MM.1S (cell line): ENCODE measurements at regions not wholly inside any gene's neighbourhood (a gene's known extent, or its start where the extent isn't known, plus 50 kb on each side); places are given as distances from the start of the nearest gene placed in this dataset.

ENCODE experiments used
- DNase-seq: peaks from one replicate; pipeline ENCODE4 v3.0.0-alpha.2; 2015
- H2AFZ ChIP-seq: fragments of 300-600 bp; sonication (generic); 2 replicates; pipeline ENCODE4 v1.6.0; 2016; ENCODE audit warnings: antibody characterized with exemption, low read length
- H3F3A ChIP-seq: fragments of 300-600 bp; sonication (generic); 2 replicates; pipeline ENCODE4 v1.6.1; 2016; ENCODE audit warnings: mild to moderate bottlenecking, antibody characterized with exemption, low read length, moderate library complexity, mixed read lengths; ENCODE audit not compliant: insufficient read depth
- H3K27ac ChIP-seq: fragments of 300-600 bp; sonication (generic); 2 replicates; pipeline ENCODE4 v1.5.1; 2016; ENCODE audit warnings: mild to moderate bottlenecking, low read length
- H3K27me3 ChIP-seq: fragments of 300-600 bp; sonication (generic); replicated peaks from 2 replicates; pipeline ENCODE4 v1.6.0; 2016; ENCODE audit warnings: low read length; ENCODE audit not compliant: insufficient read depth
- H3K36me3 ChIP-seq: fragments of 300-600 bp; sonication (generic); replicated peaks from 2 replicates; pipeline ENCODE4 v1.6.1; 2016; ENCODE audit warnings: mild to moderate bottlenecking, low read length, mixed read lengths; ENCODE audit not compliant: insufficient read depth
- H3K4me1 ChIP-seq: fragments of 300-600 bp; sonication (generic); 2 replicates; pipeline ENCODE4 v1.6.1; 2016; ENCODE audit warnings: low read length, mixed read lengths
- H3K4me2 ChIP-seq: fragments of 300-600 bp; sonication (generic); 2 replicates; pipeline ENCODE4 v1.6.0; 2016; ENCODE audit warnings: low read depth, low read length
- H3K4me3 ChIP-seq: fragments of 300-600 bp; sonication (generic); 2 replicates; pipeline ENCODE4 v1.5.1; 2016; ENCODE audit warnings: low read length, mixed read lengths
- H3K79me2 ChIP-seq: fragments of 300-600 bp; sonication (generic); 2 replicates; pipeline ENCODE4 v1.6.1; 2016; ENCODE audit warnings: mixed run types, low read length, mixed read lengths
- H3K9ac ChIP-seq: fragments of 300-600 bp; sonication (generic); 2 replicates; pipeline ENCODE4 v1.6.1; 2016; ENCODE audit warnings: low read length, mixed read lengths
- H3K9me2 ChIP-seq: fragments of 300-600 bp; sonication (generic); replicated peaks from 2 replicates; pipeline ENCODE4 v1.6.1; 2016; ENCODE audit warnings: mild to moderate bottlenecking, low read length, mixed read lengths; ENCODE audit not compliant: insufficient read depth
- H3K9me3 ChIP-seq: fragments of 300-600 bp; sonication (generic); replicated peaks from 2 replicates; pipeline ENCODE4 v1.6.1; 2016; ENCODE audit warnings: mild to moderate bottlenecking, low read length, mixed read lengths; ENCODE audit not compliant: insufficient read depth
- H4K20me1 ChIP-seq: fragments of 300-600 bp; sonication (generic); 2 replicates; pipeline ENCODE4 v1.6.1; 2016; ENCODE audit warnings: mild to moderate bottlenecking, low read length, moderate library complexity, mixed read lengths; ENCODE audit not compliant: insufficient read depth
- EZH2 ChIP-seq: fragments of 300-600 bp; sonication (generic); optimal IDR thresholded peaks from 2 replicates; pipeline ENCODE3; 2017; ENCODE audit warnings: low read depth, mild to moderate bottlenecking, antibody characterized with exemption, low read length, mixed read lengths
- EZH2phosphoT487 ChIP-seq: fragments of 300-600 bp; sonication (generic); IDR thresholded peaks from 2 replicates; pipeline ENCODE4 v1.6.1; 2018; ENCODE audit warnings: antibody characterized with exemption, low read length
- TF ChIP-seq, protein P1 (sequence below): fragments of 300-600 bp; sonication (generic); IDR thresholded peaks from 2 replicates; pipeline ENCODE4 v1.5.1; 2016; ENCODE audit warnings: antibody characterized with exemption, low read length, mixed read lengths

DNA sequence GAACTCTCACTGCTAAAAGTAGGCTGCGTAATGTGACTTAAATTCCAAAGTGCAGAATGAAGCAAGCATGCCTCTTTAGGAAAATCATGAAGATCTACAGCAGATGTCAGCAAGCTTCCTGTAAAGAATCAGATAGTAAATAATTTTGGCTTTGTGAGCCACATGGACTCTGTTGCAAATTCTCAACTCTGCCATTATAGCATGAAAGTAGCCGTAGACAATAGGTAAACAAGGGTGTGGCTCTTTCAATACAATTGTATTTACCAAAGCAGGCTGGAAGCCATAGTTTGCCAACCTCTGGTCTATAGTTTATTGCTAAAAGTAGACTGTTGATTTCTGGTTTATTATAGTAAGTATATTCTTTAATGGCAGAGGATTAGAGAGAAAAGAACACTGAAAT lies 80.3 kb upstream of the FAM9B start:
- no peaks in the 10 kb centered on the region for H3K4me1 ChIP-seq
- H3K9me2 ChIP-seq, result no peaks in the 10 kb centered on the region
- no peak overlapping the region for H3K4me3 ChIP-seq
- H3F3A ChIP-seq, result no peaks in the 10 kb centered on the region
- no peak for DNase-seq
- no peak overlapping the region for H3K27ac ChIP-seq
- no peaks in the 10 kb centered on the region for H3K79me2 ChIP-seq
- TF ChIP-seq EZH2 (no peak), EZH2phosphoT487 (no peak)
- TF ChIP-seq, protein P1, sequence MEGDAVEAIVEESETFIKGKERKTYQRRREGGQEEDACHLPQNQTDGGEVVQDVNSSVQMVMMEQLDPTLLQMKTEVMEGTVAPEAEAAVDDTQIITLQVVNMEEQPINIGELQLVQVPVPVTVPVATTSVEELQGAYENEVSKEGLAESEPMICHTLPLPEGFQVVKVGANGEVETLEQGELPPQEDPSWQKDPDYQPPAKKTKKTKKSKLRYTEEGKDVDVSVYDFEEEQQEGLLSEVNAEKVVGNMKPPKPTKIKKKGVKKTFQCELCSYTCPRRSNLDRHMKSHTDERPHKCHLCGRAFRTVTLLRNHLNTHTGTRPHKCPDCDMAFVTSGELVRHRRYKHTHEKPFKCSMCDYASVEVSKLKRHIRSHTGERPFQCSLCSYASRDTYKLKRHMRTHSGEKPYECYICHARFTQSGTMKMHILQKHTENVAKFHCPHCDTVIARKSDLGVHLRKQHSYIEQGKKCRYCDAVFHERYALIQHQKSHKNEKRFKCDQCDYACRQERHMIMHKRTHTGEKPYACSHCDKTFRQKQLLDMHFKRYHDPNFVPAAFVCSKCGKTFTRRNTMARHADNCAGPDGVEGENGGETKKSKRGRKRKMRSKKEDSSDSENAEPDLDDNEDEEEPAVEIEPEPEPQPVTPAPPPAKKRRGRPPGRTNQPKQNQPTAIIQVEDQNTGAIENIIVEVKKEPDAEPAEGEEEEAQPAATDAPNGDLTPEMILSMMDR, result no peak
- no peaks in the 10 kb centered on the region for H4K20me1 ChIP-seq
- H3K4me2 ChIP-seq, result no peak overlapping the region
- no peak overlapping the region for H2AFZ ChIP-seq
- H3K9me3 ChIP-seq, result no peaks in the 10 kb centered on the region
- H3K27me3 ChIP-seq, result no peaks in the 10 kb centered on the region
- H3K36me3 ChIP-seq, result no peaks in the 10 kb centered on the region
- no peak overlapping the region for H3K9ac ChIP-seq

DNA sequence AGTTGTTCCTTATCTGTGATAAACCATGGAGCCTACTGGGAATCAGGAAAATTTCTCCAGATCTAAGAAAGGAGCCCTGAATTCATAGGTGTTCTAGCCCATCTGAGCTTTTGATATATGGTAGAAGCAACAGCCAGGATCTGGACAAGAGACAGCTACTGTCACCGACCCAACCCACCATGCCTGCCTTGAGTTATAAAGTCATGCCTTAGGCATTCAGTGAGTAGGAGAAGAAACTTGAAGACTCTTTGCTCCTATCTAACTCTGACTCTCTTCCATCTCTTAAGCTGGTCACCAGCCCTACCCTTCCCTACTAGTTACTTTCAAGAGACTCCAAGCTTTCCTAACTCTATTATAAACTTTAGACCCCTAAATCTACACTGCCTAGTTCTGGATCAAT lies 83.9 kb upstream of the FAM9B start:
- Histone ChIP-seq H3K27ac (no peak overlapping the region), H3K4me1 (no peaks in the 10 kb centered on the region), H4K20me1 (no peaks in the 10 kb centered on the region), H3K27me3 (no peaks in the 10 kb centered on the region), H3K4me3 (no peak overlapping the region), H3F3A (no peaks in the 10 kb centered on the region), H2AFZ (no peak overlapping the region), H3K9me3 (no peaks in the 10 kb centered on the region), H3K36me3 (no peaks in the 10 kb centered on the region), H3K79me2 (no peaks in the 10 kb centered on the region), H3K4me2 (no peak overlapping the region), H3K9ac (no peak overlapping the region), H3K9me2 (no peaks in the 10 kb centered on the region)
- no peak for TF ChIP-seq EZH2
- TF ChIP-seq, protein P1, result no peak
- TF ChIP-seq EZH2phosphoT487, result no peak
- DNase-seq, result no peak

DNA sequence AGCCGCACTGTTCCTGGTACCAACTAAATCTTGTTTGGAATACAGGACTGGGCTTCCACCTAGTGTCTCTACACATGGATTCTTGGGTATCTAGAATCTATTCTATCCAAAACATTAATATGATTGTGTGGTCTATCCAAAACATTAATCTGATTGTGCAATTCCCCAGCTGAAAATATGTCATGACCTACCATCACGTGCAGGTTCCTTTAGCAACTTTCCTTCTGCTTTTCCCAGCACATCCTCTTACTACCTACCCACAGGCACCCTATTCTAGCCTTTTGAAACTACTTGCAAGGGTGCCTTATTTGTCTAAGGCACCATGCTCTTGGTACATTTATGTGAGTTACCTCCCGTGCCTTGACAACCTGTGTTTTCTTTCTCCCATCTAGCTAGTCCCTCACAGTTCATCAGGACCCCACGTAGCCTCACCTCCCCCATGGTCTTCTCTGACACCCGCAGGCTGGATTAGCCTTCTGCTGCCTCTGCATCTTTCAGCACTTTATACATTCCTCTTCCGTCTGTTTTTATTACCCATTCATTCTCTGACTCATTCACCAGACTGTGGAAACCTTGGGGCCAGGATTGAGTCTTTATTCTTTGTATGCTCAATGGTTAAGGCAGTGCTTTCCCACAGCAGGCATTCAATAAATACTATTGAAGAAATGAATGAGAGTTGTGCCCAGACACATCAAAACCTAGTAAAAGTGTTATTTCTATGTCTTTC lies 88.8 kb upstream of the FAM9B start:
- no peak overlapping the region for H3K4me3 ChIP-seq
- TF ChIP-seq, protein P1, result no peak
- TF ChIP-seq EZH2phosphoT487 (no peak), EZH2 (no peak)
- no peaks in the 10 kb centered on the region for H3F3A ChIP-seq
- H3K27ac ChIP-seq, result no peak overlapping the region
- no peaks in the 10 kb centered on the region for H3K27me3 ChIP-seq
- H2AFZ ChIP-seq, result no peak overlapping the region
- no peaks in the 10 kb centered on the region for H3K9me3 ChIP-seq
- H3K4me1 ChIP-seq, result no peaks in the 10 kb centered on the region
- H3K9me2 ChIP-seq, result no peaks in the 10 kb centered on the region
- no peak overlapping the region for H3K9ac ChIP-seq
- no peaks in the 10 kb centered on the region for H4K20me1 ChIP-seq
- no peaks in the 10 kb centered on the region for H3K36me3 ChIP-seq
- no peak overlapping the region for H3K4me2 ChIP-seq
- DNase-seq, result no peak
- no peaks in the 10 kb centered on the region for H3K79me2 ChIP-seq
